Gastrocnemius medialis (tissue), 4 donors: ENCODE measurements at regions not wholly inside any gene's neighbourhood (a gene's known extent, or its start where the extent isn't known, plus 50 kb on each side); places are given as distances from the start of the nearest gene placed in this dataset.

Source experiments
- ATAC-seq, 2 donors: fragments of 150-250 bp; one replicate each; pipeline ENCODE4 v1.9.1; 2016
- DNase-seq, 2 donors: peaks; one replicate each; pipeline ENCODE4 v3.0.0-alpha.2; 2019
- H3K27ac ChIP-seq, 4 donors: fragments of 200-600 bp; sonication (generic); 1 replicate in 1 of 4; 2 replicates in 3 of 4; pipeline ENCODE4 v1.5.1; 2016 to 2018; ENCODE audit warnings: mild to moderate bottlenecking in 2 of 4, moderate library complexity in 1 of 4
- H3K27me3 ChIP-seq, 3 donors: fragments of 200-600 bp; sonication (generic) in 2 of 3; 1 replicate in 1 of 3; 2 replicates in 2 of 3; pipeline versions ENCODE4 v1.5.1 to v1.6.0; 2016 to 2019; ENCODE audit warnings: mild to moderate bottlenecking in 1 of 3, moderate library complexity in 1 of 3
- H3K36me3 ChIP-seq, 2 donors: fragments of 200-600 bp; sonication (generic) in 1 of 2; one replicate each; pipeline ENCODE4 v1.5.1; 2017 to 2018
- H3K4me1 ChIP-seq, 2 donors: fragments of 200-600 bp; sonication (generic) in 1 of 2; one replicate each; pipeline ENCODE4 v1.5.1; 2016 to 2017; ENCODE audit warnings: mild to moderate bottlenecking in 2 of 2
- H3K4me3 ChIP-seq, 4 donors: fragments of 200-600 bp; sonication (generic) in 3 of 4; 1 replicate in 1 of 4; 2 replicates in 3 of 4; pipeline ENCODE4 v1.5.1; 2016 to 2019; ENCODE audit warnings: mild to moderate bottlenecking in 2 of 4
- H3K9me3 ChIP-seq, 3 donors: fragments of 200-600 bp; sonication (generic) in 2 of 3; 1 replicate in 1 of 3; 2 replicates in 2 of 3; pipeline ENCODE4 v1.5.1; 2016 to 2019
- POLR2A ChIP-seq, 2 donors: fragments of 450-650 bp; IDR thresholded peaks; one replicate each; pipeline ENCODE4 v1.6.1; 2017; ENCODE audit warnings: antibody characterized with exemption in 2 of 2, mild to moderate bottlenecking in 2 of 2, moderate library complexity in 2 of 2
- in situ Hi-C, 4 donors: fragments of 200-750 bp; cut with MboI; loops; one replicate each; pipeline versions ENCODE4 v1.15.0 to v1.8.0; 2017; ENCODE audit warnings: low sequenced_read_pairs in 4 of 4
- intact Hi-C: fragments of 100-400 bp; cut with DNase I; formaldehyde crosslinking; loops from one replicate; pipeline ENCODE4 v1.15.1; 2023; ENCODE audit warnings: low total_unique reads
- TF ChIP-seq, protein P1 (sequence below), 5 experiments: fragments of 450-650 bp in 3 of 5; fragments of 200-600 bp in 2 of 5; sonication (generic) in 2 of 5; IDR thresholded peaks in 4 of 5; conservative IDR thresholded peaks in 1 of 5; 1 replicate in 4 of 5; 2 replicates in 1 of 5; pipeline ENCODE4 v1.5.1; 2016 to 2019; ENCODE audit warnings: antibody characterized with exemption in 5 of 5, mild to moderate bottlenecking in 3 of 5, moderate library complexity in 3 of 5

DNA sequence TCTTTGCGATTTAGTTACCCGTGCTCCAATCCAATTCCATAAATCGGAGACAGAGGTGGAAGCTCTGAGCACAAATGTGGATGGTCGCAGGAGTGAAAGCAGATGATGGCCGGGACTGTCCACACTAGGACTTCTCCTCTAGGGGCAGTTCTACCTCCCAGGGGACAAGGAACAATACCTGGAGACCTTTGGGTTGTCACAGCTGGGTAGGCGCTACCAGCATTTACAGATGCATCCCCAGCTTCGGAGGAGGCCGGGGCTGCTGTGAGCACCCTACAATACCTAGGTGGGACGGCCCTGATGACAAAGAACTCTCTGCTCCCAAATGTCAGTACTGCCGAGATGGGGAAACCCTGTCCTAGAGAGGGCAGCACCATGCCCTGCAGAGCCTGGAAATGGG lies 195.9 kb upstream of the CDH4 start:
- Histone ChIP-seq H3K27me3 (no peaks in the 10 kb centered on the region), H3K36me3 (no peaks in the 10 kb centered on the region), H3K27ac (no peak overlapping the region), H3K4me3 (no peak overlapping the region), H3K4me1 (no peaks in the 10 kb centered on the region), H3K9me3 (no peaks in the 10 kb centered on the region)
- intact Hi-C loops = no loop called here
- no peak for DNase-seq
- ATAC-seq = no peak
- in situ Hi-C loops = no loop called here
- TF ChIP-seq POLR2A (IDR thresholded peaks at IDR 0.05) = no peak
- TF ChIP-seq, protein P1, sequence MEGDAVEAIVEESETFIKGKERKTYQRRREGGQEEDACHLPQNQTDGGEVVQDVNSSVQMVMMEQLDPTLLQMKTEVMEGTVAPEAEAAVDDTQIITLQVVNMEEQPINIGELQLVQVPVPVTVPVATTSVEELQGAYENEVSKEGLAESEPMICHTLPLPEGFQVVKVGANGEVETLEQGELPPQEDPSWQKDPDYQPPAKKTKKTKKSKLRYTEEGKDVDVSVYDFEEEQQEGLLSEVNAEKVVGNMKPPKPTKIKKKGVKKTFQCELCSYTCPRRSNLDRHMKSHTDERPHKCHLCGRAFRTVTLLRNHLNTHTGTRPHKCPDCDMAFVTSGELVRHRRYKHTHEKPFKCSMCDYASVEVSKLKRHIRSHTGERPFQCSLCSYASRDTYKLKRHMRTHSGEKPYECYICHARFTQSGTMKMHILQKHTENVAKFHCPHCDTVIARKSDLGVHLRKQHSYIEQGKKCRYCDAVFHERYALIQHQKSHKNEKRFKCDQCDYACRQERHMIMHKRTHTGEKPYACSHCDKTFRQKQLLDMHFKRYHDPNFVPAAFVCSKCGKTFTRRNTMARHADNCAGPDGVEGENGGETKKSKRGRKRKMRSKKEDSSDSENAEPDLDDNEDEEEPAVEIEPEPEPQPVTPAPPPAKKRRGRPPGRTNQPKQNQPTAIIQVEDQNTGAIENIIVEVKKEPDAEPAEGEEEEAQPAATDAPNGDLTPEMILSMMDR (IDR thresholded peaks at IDR 0.05 in 4 of 5, conservative IDR thresholded peaks at IDR 0.05 in 1 of 5) = no peak

DNA sequence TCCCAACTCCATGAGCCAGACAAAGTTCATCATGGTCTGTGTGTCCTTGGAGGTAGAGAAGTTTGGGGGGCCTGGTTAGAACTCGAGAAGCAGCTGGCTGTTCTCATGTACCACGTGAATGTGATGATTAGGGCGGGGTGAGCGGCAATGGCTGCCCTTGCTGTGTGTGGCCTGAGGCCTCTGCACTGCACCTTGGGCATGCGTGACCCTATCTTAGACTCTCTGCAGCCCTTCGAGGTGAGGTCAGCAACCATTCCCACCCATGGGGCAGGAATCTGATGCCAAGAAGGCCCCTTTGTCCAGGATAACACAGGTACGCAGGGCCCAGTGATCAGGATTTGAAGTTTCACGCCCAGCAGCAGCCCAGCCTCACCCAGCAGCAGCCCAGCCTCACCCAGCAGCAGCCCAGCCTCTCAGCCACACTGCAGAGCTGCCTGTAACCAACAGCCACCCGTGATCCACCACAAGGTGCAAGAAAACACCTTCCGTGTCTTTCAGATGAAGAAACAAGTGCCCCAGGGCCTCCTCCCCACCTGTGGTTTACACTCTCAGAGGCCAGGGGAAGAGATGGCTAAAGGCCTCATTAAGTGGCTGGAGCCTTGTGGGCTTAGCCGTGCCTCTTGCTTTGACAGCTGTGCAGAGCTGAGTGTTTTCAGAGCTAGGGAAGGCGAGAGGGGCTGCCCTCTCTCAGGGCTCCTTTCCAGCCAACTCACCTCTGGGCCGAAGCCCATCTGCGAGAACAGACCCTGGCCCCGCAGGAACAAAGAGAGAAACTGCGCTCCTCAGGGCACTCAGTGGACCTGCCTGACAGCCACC lies 195.2 kb upstream of the CDH4 start:
- H3K9me3 ChIP-seq = no peaks in the 10 kb centered on the region
- no peaks in the 10 kb centered on the region for H3K36me3 ChIP-seq
- no peak overlapping the region for H3K27ac ChIP-seq
- DNase-seq (no peak), ATAC-seq (no peak)
- no peaks in the 10 kb centered on the region for H3K4me1 ChIP-seq
- H3K27me3 ChIP-seq = no peaks in the 10 kb centered on the region
- H3K4me3 ChIP-seq = no peak overlapping the region
- in situ Hi-C loops = no loop called here
- TF ChIP-seq, protein P1 (IDR thresholded peaks at IDR 0.05 in 4 of 5, conservative IDR thresholded peaks at IDR 0.05 in 1 of 5) = no peak
- no peak for TF ChIP-seq POLR2A (IDR thresholded peaks at IDR 0.05)
- intact Hi-C loops = no loop called here

DNA sequence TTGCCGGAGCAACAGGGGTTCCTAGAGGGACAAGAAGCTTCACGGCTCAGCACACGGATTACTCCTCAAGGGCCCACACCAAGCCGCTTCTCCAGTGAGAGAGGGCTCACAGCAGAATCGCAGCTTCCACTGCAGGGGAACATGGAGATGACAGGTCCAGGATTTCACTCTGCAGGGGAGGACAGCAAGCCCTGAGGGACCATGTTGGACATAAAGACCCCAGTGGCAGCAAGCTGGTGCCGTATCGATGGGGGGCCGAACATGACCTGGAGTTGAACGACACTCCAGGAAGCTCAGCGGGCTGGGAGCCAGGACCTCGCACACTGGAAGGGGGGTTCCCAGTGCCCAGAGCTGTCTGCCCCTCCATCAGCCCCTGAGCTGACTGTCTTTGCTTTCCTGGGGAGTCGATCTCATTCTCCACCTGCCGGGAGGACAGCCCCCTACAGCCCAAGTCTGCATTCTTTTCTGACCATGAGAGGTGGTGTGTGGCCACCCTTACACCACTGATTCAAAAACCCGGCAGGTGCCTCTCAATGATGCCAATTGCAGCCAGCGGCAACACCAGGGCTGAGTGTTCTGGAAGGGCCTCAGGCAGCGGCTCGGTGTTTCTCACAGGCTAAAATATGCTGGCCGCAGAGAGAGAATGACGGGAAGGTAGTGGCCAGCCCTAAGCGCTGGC lies 194.5 kb upstream of the CDH4 start:
- in situ Hi-C loops = no loop called here
- H3K27ac ChIP-seq = no peak overlapping the region
- H3K4me1 ChIP-seq = no peaks in the 10 kb centered on the region
- no peaks in the 10 kb centered on the region for H3K9me3 ChIP-seq
- TF ChIP-seq, protein P1 (IDR thresholded peaks at IDR 0.05 in 4 of 5, conservative IDR thresholded peaks at IDR 0.05 in 1 of 5) = no peak
- TF ChIP-seq POLR2A (IDR thresholded peaks at IDR 0.05) = no peak
- no peak for DNase-seq
- H3K36me3 ChIP-seq = no peaks in the 10 kb centered on the region
- H3K27me3 ChIP-seq = no peaks in the 10 kb centered on the region
- no peak overlapping the region for H3K4me3 ChIP-seq
- intact Hi-C loops = no loop called here
- no peak for ATAC-seq

DNA sequence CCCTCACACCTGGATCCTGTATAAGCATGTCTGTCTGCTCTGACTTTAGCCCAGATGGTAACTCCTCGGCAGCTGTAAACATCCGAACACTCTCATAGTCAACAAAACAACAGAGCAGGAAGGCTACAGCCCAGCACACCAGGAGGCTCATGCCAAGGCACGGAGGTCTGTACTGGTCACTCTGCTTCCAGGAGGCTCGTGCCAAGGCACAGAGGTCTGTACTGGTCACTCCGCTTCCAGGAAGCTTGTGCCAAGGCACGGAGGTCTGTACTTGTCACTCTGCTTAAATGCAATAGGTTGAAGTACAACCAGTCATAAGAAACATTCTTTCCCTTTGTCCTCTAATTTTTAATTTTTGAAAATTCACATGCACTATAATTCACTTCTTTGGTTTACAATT lies 190.1 kb upstream of the CDH4 start:
- in situ Hi-C loops = no loop called here
- DNase-seq (no peak), ATAC-seq (no peak)
- Histone ChIP-seq H3K4me1 (no peaks in the 10 kb centered on the region), H3K27ac (no peak overlapping the region), H3K36me3 (no peaks in the 10 kb centered on the region), H3K27me3 (no peaks in the 10 kb centered on the region), H3K9me3 (no peaks in the 10 kb centered on the region), H3K4me3 (no peak overlapping the region)
- TF ChIP-seq, protein P1 (IDR thresholded peaks at IDR 0.05 in 4 of 5, conservative IDR thresholded peaks at IDR 0.05 in 1 of 5) = no peak
- intact Hi-C loops = no loop called here
